ENCODE measurements at regions not wholly inside any gene's neighbourhood (a gene's known extent, or its start where the extent isn't known, plus 50 kb on each side); places are given as distances from the start of the nearest gene placed in this dataset.
"Not testable (repeated sequence)": the region's sequence is repeated elsewhere in the genome, so short reads cannot be mapped to it uniquely, and the experiment has no call there.

DNA sequence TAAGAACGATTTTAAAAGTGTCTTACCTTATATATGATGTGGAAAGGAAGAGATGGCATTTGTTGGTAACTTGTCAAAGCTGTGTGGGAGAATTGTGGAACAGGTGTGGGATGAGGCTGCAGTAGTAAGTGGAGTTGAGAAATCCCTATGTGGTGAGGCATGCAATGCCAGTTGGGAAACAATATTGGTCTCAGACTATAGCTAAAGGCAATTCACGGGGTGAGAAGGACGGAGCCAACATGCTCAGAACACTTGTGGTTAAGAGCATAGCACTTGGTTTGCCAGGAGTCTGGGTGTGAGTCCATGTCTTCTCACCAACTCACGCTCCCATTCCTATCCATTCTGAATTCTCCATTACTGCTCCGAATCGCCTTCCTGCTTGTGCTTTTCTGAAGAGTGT is 615.6 kb upstream of the ADAMTS9 start:
- FAIRE-seq (no peak), DNase-seq (ENCODE audit: low spot score) (no peak)

DNA sequence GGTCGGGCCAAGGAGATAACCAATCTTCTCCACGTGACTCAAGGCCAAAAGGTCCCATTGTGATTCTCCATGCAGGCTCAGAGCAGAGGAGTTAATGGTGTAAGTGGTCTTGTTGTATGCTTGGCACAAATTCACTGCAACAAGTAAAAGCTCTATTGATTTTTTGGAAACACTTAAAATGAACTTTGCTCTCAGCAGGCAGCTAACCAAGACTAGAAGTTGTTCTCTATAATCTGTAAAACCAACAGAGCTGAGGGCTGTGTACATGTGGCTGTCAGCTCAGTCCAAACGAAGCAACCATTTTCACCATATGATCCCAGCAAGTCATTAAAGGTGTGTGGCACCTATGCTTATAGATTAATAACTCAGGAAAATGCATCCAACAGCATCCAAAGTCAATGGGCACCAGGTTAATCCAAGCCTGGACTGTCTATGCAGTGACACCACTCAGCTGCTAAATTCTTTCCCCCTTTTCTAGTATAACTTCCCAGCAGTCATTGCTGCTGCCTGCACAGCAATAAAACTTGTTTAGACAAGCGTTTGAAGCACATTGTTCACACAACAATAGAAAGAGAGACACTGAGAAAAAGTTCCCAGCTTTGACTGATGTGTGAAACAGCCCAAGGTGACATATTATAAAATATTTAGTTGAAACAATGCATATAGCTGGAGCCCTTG is 603.8 kb upstream of the ADAMTS9 start:
- FAIRE-seq, result no peak
- DNase-seq (ENCODE audit: low spot score), result no peak

DNA sequence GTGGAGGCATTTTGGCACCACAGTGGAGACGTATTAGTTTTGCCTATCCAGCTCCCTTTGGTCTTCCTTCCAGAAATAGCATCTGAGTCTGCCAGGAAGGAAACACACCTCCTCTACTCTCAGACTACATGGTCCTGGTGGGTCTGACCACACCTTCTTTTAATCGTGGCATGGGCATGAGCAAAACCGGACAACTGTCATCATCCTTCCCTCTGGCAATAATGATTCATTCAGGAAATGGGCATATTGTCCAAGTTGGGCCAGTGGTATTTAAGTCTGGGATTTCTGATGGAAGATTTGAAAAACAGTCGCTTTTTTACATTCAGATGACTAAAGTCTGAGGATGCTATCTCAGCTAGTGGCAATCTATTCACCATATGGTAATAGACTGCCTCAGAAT is 601.0 kb upstream of the ADAMTS9 start:
- FAIRE-seq (no peak), DNase-seq (ENCODE audit: low spot score) (no peak)

DNA sequence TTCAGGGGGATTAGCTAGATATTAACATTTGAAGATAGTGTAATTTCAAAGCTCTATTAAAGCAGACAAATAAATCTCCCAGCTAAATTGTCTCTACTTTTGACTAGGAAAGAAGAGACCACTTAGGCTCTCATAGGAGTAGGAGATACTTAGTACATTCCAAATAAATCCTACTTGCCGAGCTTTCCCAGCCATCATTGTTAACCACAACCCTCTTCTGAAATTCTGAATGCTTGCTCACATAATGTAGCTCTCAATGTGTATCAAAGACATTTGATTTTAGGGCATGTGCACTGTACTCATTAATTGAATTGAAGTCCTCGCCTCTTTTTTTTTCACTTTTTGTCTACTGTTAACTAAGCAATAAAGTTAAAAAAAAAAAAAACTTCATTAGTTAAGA is 598.2 kb upstream of the ADAMTS9 start:
- no peak for FAIRE-seq
- no peak for DNase-seq (ENCODE audit: low spot score)

DNA sequence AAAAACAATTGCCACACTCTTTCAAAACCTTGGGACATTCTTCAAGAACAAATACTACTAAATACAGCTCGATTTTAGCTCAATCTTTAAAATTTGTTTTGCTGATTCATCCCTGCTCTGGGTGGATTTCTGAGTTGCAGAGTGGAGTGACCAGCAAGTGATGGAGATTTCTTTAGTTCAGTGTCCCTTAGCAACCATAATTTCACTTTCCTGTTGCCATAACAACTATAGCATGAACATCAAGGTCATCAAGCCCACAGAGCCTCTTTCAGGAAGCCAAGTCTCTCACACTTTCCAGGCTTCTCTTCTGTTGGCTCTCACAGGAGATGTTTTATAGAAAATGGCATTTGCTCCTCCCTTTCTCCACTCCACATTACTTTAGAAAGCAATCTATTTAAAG is 597.2 kb upstream of the ADAMTS9 start:
- no peak for FAIRE-seq

DNA sequence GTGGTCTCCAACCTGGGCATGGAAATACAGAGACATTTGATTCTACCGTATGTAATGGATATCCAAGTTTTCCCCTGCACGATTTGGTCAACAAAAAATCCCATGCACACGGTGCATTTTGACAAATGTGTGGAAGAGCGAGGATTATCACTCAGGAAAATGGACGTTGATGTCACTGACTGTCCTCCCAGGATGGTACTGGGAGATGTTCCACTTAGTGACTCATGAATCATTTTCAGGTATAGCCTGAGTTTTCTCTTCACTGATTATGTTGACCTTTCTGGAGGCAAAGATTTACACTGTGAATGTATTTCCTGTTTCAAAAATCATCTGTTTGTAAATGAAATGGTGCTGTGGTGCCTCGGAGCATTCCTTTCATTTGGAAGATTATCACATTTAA is 596.7 kb upstream of the ADAMTS9 start:
- DNase-seq (ENCODE audit: low spot score), result no peak
- no peak for FAIRE-seq

More for the DNA sequence above, 597.2 kb upstream of the ADAMTS9 start:
- no peak for DNase-seq (ENCODE audit: low spot score)

DNA sequence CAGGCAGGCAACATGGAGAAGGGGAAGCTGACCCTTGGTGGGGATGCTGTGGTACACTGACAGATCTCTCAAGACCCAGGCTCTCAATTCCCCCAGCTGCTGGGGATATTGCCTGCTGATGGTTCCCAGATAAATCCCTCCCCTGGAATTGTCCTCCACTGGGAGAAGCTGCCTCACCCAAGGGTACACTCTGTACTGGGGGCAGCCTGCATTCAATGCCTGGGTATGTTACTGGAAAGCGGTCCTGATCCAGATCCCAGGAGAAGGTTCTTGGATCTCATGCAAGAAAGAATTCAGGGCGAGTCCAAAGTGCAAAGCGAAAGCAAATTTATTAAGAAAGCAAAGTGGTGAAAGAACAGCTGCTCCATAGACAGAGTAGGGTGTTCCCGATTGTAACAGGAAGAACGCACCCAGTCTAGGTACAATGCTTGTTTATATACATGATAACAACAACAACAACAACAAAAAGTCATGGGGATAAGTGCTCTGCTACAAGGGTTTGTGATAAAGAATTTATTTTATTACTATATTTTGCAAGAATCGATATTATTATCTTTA is 591.5 kb upstream of the ADAMTS9 start:
- DNase-seq (ENCODE audit: low spot score) (no peak), FAIRE-seq (no peak)

DNA sequence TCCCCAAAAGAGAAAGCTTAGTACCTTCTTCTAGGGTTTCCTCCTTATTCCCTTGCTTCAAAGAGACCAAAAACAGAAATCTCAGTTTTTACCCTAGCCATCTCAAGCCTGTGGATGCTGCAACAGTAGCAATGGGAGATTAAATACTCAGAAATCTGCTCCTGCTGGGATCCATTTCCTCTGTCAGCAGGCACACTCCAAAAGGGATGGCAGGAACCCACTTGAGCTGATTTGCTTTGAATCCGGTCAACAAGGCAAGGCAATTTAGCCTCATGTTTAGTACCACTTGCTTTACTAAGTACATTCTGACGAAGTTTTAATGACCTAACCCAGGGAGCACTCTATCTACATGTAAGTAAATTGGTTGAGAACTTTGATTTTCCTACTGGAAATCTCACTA is 590.0 kb upstream of the ADAMTS9 start:
- FAIRE-seq, result no peak
- DNase-seq (ENCODE audit: low spot score), result no peak

DNA sequence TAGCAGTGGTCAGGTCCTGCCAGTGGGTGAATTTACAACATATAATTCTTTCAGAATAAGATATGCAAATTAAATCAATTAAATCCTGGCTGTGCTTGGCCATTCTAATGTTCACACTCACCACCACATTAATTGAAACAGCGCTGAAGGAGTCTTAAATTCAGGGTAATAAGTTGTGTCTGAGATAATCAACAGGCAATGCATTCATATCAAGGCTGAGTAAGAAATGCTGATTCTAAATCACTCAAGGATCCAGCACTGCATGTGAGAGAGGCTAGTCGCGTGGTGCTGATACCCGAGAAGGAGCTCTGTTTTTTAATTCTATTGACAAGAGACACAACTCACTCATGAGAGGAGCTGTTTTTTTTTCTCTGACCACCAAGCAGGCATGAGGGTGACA is 588.8 kb upstream of the ADAMTS9 start:
- no peak for FAIRE-seq
- no peak for DNase-seq (ENCODE audit: low spot score)

DNA sequence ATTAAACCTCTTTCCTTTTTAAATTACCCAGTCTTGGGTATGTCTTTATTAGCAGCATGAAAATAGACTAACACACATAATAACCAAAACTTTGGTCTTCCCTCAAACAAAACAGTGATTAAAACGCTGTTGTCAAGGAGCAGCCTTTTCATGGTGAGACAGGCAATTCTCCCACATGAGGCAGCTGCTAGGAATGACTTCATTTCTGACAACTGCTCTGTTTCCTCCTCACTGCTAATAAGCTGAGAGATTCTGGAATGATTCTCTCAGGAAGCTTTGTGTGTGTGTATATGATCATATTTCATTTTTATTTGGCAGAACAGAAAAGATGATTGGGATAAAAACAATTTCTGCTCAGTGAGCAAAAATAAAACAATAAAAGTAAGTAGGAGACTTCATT is 580.6 kb upstream of the ADAMTS9 start:
- FAIRE-seq (no peak), DNase-seq (ENCODE audit: low spot score) (no peak)

DNA sequence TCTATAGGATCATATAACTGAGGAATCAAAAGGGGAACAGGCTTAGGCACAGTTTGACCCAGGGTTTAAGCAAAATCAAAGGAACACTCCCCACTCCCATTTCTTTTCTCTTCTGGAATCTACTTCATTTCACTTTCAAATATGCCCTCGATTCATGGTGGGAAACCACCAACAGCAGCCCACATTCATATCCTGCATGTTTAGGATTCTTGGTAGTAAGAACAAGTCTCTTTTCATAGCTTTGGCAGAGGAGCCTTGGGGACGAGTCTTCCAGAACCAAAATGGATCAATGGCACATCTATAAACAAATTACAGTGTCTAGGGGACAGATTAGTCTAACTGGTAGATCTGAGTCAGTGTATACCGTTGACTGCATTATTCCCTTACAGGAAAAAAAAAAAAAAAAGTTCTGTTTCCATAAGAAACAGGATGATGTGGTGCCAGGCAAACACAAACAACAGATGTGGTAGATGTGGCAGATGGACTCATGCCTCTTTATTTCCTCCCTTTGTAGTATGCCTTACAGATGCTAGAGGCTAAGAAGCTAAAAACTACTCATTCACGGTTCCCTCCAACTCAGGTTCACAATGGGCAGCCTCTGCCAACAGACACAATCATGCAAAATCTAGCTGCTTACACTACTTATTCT is 578.3 kb upstream of the ADAMTS9 start:
- no peak for FAIRE-seq
- DNase-seq (ENCODE audit: low spot score), result no peak

DNA sequence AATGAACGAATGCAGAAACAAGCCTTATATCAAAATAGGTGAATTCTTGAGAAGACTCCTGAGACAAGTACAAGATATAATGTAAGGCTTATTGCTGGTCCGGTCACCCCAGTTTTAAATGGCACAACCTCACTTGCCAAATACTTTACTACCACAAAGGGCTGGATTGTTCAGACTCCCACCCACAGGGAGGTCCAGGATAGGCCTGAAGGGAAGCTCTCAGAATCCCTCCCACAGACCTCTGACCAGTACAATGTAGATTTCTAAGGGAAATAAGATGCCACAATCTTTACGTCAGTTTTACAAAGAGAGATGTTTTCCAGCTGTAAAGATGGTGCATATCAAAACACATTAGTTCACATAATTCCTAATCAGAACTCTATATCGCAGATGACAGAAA is 577.7 kb upstream of the ADAMTS9 start:
- DNase-seq (ENCODE audit: low spot score) (no peak), FAIRE-seq (no peak)

DNA sequence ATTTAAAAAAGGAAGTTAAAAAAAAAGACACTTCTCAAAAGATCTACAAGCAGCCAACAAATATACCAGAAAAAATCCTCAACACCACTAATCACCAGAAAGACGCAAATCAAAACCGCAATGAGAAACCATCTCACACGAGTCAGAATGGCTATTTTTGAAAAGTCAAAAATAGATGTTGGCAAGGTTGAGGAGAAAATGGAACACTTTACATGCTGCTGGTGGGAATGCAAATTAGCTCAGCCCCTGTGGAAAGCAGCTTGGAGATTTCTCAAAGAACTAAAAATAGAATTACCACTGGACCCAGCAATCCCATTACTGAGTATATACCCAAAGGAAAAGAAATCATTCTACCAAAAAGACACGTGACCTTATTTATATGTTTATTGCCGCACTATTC is 574.7 kb upstream of the ADAMTS9 start:
- DNase-seq (ENCODE audit: low spot score) (no peak), FAIRE-seq (no peak)

DNA sequence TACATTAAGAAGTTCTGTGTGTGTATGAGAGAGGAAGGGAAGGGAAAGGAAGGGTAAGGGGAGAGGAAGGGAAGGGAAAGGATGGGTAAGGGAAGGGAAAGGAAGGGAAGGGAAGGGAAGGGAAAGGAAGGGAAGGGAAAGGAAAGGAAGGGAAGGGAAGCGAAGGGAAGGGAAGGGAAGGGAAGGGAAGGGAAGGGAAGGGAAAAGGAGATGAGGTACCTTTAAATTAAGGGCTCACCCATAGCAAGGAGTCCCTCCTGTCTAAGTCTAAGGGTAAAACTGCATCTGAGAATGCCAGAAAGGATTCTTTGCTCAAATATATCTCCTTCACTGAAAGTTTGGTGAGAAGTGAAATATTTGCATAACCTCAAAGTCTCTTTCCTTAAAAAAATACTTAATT is 572.1 kb upstream of the ADAMTS9 start:
- no peak for FAIRE-seq
- no peak for DNase-seq (ENCODE audit: low spot score)

DNA sequence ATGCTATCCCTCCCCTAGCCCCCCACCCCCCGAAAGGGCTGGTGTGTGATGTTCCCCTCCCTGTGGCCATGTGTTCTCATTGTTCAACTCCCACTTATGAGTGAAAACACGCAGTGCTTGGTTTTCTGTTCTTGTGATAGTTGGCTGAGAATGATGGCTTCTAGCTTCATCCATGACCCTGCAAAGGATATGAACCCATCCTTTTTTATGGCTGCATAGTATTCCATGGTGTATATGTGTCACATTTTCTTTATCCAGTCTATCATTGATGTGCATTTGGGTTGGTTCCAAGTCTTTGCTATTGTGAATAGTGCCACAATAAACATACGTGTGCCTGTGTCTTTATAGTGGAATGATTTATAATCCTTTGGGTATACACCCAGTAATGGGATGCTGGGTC is 565.1 kb upstream of the ADAMTS9 start:
- not testable (repeated sequence) for FAIRE-seq; DNase-seq (ENCODE audit: low spot score)

DNA sequence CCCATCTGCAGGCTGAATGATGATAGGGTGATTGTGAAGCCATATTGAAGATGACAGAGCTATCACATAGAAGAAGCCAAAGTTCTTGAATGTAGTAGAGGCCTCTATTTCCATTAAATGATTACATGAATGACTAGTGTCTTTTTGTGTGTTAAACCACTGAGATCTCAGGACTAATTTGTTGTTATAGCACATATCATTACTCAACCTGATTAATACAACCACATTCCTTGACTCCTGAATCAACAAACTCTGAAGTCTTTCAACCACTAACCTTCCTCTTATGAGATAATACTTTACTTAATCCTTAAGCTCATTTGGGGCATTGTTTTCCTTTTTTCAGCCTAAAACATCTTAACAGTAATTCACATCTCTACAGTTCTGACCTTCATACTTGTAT is 564.5 kb upstream of the ADAMTS9 start:
- FAIRE-seq, result no peak
- no peak for DNase-seq (ENCODE audit: low spot score)

DNA sequence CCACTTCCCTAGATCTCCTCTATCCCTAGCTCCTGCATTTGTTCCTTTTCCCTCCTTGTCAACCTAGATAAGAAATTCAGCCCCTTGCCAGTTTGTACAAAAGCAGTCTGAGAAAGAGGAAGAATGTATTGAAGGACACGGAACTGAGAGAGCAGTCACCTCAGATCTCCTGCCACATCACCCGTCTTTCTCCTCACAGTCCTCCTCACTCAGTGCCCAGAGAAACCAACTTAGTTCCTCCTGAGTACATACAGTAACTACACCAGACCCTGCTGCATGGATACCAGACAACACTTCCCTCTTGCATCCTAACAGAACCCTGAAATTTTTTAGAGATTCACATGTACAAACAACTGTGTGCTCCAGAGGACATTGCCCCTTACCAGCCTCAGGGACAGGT is 563.6 kb upstream of the ADAMTS9 start:
- FAIRE-seq, result no peak

DNA sequence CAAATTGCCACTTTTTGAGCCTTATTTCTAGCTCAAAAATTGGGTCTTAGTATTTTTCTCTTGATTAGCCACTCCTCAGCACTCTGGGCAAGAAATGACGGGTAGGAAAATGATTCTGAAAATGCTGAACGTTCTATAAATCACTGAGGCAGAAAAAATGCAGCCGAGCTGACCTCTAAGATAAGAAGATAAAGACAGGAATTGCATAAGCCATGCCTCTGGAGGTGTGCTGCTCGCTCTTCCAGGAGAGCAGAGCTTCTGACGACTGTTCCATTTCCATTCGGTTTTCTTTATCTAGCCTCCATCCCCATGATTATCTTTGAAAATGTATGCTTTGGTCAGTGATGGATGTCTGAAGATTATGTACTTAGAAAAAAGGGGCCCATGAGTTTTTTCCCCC is 558.8 kb upstream of the ADAMTS9 start:
- FAIRE-seq (no peak), DNase-seq (ENCODE audit: low spot score) (no peak)

More for the DNA sequence above, 563.6 kb upstream of the ADAMTS9 start:
- DNase-seq (ENCODE audit: low spot score), result no peak

DNA sequence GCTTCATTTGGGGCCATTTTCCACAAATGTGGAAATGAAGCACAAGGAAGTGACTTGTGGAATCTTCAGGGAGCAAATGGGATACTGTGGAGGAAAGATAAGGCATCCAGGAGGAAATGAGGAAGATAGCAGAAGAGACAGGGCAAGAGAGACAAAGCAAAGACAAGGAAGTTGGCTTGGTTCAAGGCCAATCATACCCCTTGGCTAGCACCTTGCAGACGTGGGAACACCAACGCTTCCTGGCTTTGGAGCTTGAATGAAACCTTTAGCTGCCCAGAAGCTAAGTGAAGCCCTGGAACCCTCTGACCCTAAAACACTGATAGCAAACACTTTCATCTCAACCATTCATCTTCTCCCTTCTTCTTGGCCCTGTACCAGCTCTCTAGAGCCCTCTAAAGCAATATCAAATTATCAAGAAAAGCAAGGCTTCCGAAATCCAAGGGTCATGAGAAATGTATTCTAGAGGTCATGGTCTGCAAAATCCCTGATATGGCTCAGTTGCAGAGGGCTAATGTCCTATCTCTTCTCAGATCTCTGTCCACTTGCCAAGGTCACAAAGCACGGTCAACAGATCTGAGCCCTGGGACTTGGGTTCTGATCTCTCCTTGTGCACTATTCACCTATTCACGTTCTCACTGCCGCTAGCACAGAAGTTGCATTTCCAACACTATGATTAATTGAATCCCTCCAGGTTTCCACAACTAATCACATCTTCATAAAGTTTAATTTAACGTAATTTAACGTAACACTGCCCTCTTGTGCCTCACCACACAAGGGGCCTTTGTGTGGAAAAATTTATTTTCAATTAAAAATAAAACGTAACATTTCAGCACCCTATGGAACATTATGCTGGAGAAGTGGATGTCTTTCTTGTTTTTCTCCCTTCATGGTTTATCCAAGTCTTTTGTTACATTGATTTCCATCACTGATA is 557.6 kb upstream of the ADAMTS9 start:
- FAIRE-seq, result no peak
- no peak for DNase-seq (ENCODE audit: low spot score)

DNA sequence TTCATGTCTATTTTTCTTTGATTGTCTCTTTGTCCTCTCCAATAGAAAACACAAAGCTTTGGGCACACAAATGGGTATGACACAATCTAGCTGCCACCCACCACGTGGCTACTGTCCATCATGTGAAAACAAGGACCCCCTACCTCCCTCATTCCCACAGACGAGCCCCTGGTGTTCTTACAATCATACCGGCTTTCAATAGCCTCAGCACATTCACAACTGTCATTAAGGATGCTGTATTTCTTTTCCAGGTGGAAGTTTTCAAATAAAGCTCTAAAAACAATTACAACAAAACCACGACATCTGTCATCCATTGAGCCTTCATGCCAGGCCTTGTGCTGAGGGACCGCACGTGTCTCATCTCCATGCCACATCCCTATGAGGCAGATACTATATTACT is 552.6 kb upstream of the ADAMTS9 start:
- FAIRE-seq (no peak), DNase-seq (ENCODE audit: low spot score) (no peak)

DNA sequence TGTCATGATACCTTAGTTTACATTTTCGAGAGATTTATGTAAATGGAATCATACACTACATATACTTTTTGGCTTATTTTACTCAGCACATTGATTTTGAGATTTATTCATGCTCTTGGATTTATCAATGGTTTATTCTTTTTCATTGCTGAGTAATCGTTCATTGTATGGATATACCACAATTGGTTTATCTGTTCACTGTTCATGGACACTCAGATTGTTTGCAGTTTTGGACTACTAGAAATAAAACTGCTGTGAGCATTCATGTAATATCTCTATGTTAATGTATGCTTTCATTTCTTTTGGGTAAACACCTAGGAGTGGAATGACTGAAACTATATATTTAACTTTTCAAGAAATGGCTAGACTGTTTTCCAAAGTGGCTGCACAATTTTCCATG is 550.9 kb upstream of the ADAMTS9 start:
- FAIRE-seq, result no peak
- no peak for DNase-seq (ENCODE audit: low spot score)

DNA sequence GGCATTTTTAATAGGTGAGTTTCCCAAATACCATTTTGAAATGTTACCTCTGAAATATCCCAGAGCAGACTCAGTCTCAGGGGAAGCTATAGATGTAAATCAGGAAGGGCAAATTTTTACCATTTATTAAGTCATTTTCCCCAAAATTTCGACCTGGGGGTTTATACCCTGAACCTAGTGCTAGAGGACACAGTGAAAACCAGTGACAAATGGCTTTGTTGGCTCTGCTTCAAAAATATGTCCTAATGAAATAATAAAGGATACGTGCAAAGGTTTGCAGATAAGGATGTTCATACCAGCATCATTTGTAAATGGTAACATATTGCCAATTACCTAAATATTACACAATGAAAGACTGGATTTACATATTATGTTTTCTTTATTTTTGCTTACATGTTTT is 546.7 kb upstream of the ADAMTS9 start:
- DNase-seq (ENCODE audit: low spot score), result no peak
- FAIRE-seq, result no peak

All from urothelium cell line (cell line).